Endodermal cell (in vitro differentiated cells): ENCODE measurements at regions not wholly inside any gene's neighbourhood (a gene's known extent, or its start where the extent isn't known, plus 50 kb on each side); places are given as distances from the start of the nearest gene placed in this dataset.
A peak's percentile ranks its signal among the peaks of the same experiment; 100 is the strongest.

Experiments
- DNase-seq: peaks from one replicate; pipeline ENCODE4 v3.0.0-alpha.2; 2017
- H3K27ac ChIP-seq: 2 replicates; pipeline ENCODE4 v1.5.1; 2013; ENCODE audit warnings: mild to moderate bottlenecking, low read depth, low read length, moderate library complexity
- H3K27me3 ChIP-seq: 2 replicates; pipeline ENCODE4 v1.6.1; 2013; ENCODE audit warnings: mild to moderate bottlenecking, low read length, moderate library complexity; ENCODE audit not compliant: insufficient read depth, control insufficient read depth, poor library complexity, severe bottlenecking
- H3K36me3 ChIP-seq: 2 replicates; pipeline ENCODE4 v1.7.0; 2013; ENCODE audit warnings: mild to moderate bottlenecking, low read length, moderate library complexity; ENCODE audit not compliant: control insufficient read depth, insufficient read depth
- H3K4me1 ChIP-seq: one replicate; pipeline ENCODE4 v1.7.0; 2013; ENCODE audit warnings: low read length; ENCODE audit not compliant: control insufficient read depth, insufficient read depth
- H3K4me3 ChIP-seq: 2 replicates; pipeline ENCODE4 v1.5.1; 2013; ENCODE audit warnings: mild to moderate bottlenecking, low read length, moderate library complexity
- H3K9ac ChIP-seq: 2 replicates; pipeline ENCODE4 v1.6.1; 2013; ENCODE audit warnings: mild to moderate bottlenecking, low read length, moderate library complexity; ENCODE audit not compliant: poor library complexity, severe bottlenecking; ENCODE audit errors: extremely low read depth
- H3K9me3 ChIP-seq: 2 replicates; pipeline ENCODE4 v1.6.1; 2013; ENCODE audit warnings: mild to moderate bottlenecking, low read length, moderate library complexity; ENCODE audit not compliant: control insufficient read depth
- H3K27ac Mint-ChIP-seq: 2 replicates; pipeline ENCODE4 v1.8.0; 2020; ENCODE audit warnings: mixed read lengths
- H3K27me3 Mint-ChIP-seq: 2 replicates; pipeline ENCODE4 v1.8.0; 2021; ENCODE audit warnings: mild to moderate bottlenecking, mixed read lengths; ENCODE audit not compliant: insufficient read depth
- H3K36me3 Mint-ChIP-seq: 2 replicates; pipeline ENCODE4 v1.8.0; 2020; ENCODE audit warnings: low read depth, mixed read lengths
- H3K4me1 Mint-ChIP-seq: 2 replicates; pipeline ENCODE4 v1.8.0; 2020; ENCODE audit warnings: mixed read lengths
- H3K4me3 Mint-ChIP-seq: 2 replicates; pipeline ENCODE4 v1.8.0; 2020; ENCODE audit warnings: mild to moderate bottlenecking, moderate library complexity, mixed read lengths
- H3K9me3 Mint-ChIP-seq: 2 replicates; pipeline ENCODE4 v1.8.0; 2020; ENCODE audit warnings: mild to moderate bottlenecking, mixed read lengths
- CTCF ChIP-seq: fragments of 200-600 bp; sonication (generic); conservative IDR thresholded peaks from 2 replicates; pipeline ENCODE4 v1.5.0; 2021; ENCODE audit warnings: antibody characterized with exemption, mild to moderate bottlenecking
- WGBS, 2 experiments: methylation state at CpG; one replicate each; pipeline versions ENCODE4 v1.1.5 to v1.1.7; 2013; ENCODE audit warnings: missing lambda C conversion rate in 2 of 2, mixed read lengths in 1 of 2; ENCODE audit not compliant: insufficient coverage in 1 of 2, insufficient read length in 1 of 2; 5-methylcytosine and 5-hydroxymethylcytosine counted together

GRCh38 chr22:47813661-47814060 is 1051.2 kb downstream of the TBC1D22A start:
- peak; percentile 18 for DNase-seq
- Mint-ChIP-seq H3K27me3 (no peaks in the 10 kb centered on the region), H3K4me3 (no peak overlapping the region), H3K27ac (no peak overlapping the region), H3K9me3 (peaks cover 57% of the 10 kb centered on the region), H3K4me1 (no peaks in the 10 kb centered on the region), H3K36me3 (no peaks in the 10 kb centered on the region)
- no peak overlapping the region for H3K4me3 ChIP-seq
- H3K27me3 ChIP-seq, result no peaks in the 10 kb centered on the region
- H3K9me3 ChIP-seq, result peaks cover 7% of the 10 kb centered on the region
- no peak overlapping the region for H3K9ac ChIP-seq
- no peaks in the 10 kb centered on the region for H3K36me3 ChIP-seq
- no peaks in the 10 kb centered on the region for H3K4me1 ChIP-seq
- no peak for TF ChIP-seq CTCF
- no peak overlapping the region for H3K27ac ChIP-seq
- WGBS, 2 experiments, result 89 to 93% methylated on average over 7 to 16 of the region's 16 CpGs

GRCh38 chr22:47811971-47812370 is 1049.5 kb downstream of the TBC1D22A start:
- Mint-ChIP-seq H3K4me1 (no peaks in the 10 kb centered on the region), H3K27me3 (no peaks in the 10 kb centered on the region), H3K27ac (no peak overlapping the region), H3K9me3 (peaks cover 42% of the 10 kb centered on the region), H3K4me3 (no peak overlapping the region), H3K36me3 (no peaks in the 10 kb centered on the region)
- WGBS, 2 experiments, result 66 to 78% methylated on average over 5 to 7 of the region's 7 CpGs
- TF ChIP-seq CTCF, result no peak
- peak; percentile 15 for DNase-seq
- H3K36me3 ChIP-seq, result no peaks in the 10 kb centered on the region
- H3K27ac ChIP-seq, result no peak overlapping the region
- H3K9me3 ChIP-seq, result no peaks in the 10 kb centered on the region
- no peak overlapping the region for H3K9ac ChIP-seq
- H3K4me3 ChIP-seq, result no peak overlapping the region
- H3K27me3 ChIP-seq, result no peaks in the 10 kb centered on the region
- no peaks in the 10 kb centered on the region for H3K4me1 ChIP-seq

GRCh38 chr22:47810505-47811500 is 1048.4 kb downstream of the TBC1D22A start:
- TF ChIP-seq CTCF, result no peak
- Histone ChIP-seq H3K27me3 (no peaks in the 10 kb centered on the region), H3K9ac (no peak overlapping the region), H3K4me3 (no peak overlapping the region), H3K27ac (no peak overlapping the region), H3K9me3 (no peaks in the 10 kb centered on the region), H3K36me3 (no peaks in the 10 kb centered on the region), H3K4me1 (no peaks in the 10 kb centered on the region)
- no peak overlapping the region for H3K27ac Mint-ChIP-seq
- H3K36me3 Mint-ChIP-seq, result no peaks in the 10 kb centered on the region
- no peak overlapping the region for H3K4me3 Mint-ChIP-seq
- WGBS, 2 experiments, result 86 to 93% methylated on average over 12 to 24 of the region's 24 CpGs
- H3K27me3 Mint-ChIP-seq, result no peaks in the 10 kb centered on the region
- H3K9me3 Mint-ChIP-seq, result peaks cover 39% of the 10 kb centered on the region
- no peaks in the 10 kb centered on the region for H3K4me1 Mint-ChIP-seq
- peak; percentile 45 for DNase-seq
